Mucosa of descending colon (tissue), 3 donors: ENCODE measurements at regions not wholly inside any gene's neighbourhood (a gene's known extent, or its start where the extent isn't known, plus 50 kb on each side); places are given as distances from the start of the nearest gene placed in this dataset.

Experiments
- ATAC-seq: fragments of 200-7000 bp; cut with Tn5 transposase; one replicate; pipeline ENCODE4 v1.9.1; 2020; ENCODE audit warnings: mild to moderate bottlenecking, moderate library complexity
- DNase-seq, 3 donors: peaks; one replicate each; pipeline ENCODE4 v3.0.0-alpha.2; 2020
- H3K36me3 ChIP-seq: fragments of 200-600 bp; one replicate; pipeline ENCODE4 v1.8.0; 2021; ENCODE audit warnings: low read depth, mild to moderate bottlenecking
- H3K4me1 ChIP-seq: fragments of 200-600 bp; one replicate; pipeline ENCODE4 v1.8.0; 2021; ENCODE audit warnings: low read depth, mild to moderate bottlenecking
- H3K4me3 ChIP-seq: fragments of 200-600 bp; one replicate; pipeline ENCODE4 v1.8.0; 2021; ENCODE audit warnings: mild to moderate bottlenecking
- H3K9me3 ChIP-seq: fragments of 200-600 bp; one replicate; pipeline ENCODE4 v1.8.0; 2021; ENCODE audit warnings: mild to moderate bottlenecking
- intact Hi-C, 2 donors: fragments of 100-400 bp; cut with DNase I in 1 of 2; cut with micrococcal nuclease in 1 of 2; formaldehyde crosslinking; loops; one replicate each; pipeline versions ENCODE4 v1.11.0 to v1.11.1; 2022; cut with DNase I, micrococcal nuclease
- TF ChIP-seq, protein P1 (sequence below): fragments of 200-600 bp; IDR thresholded peaks from one replicate; pipeline ENCODE4 v1.8.0; 2022; ENCODE audit warnings: antibody characterized with exemption, mild to moderate bottlenecking
- donor health status: DM: no; HTN: no; CAD: no; lungs with moderate emphysema.
- donor health status: DM: no; HTN: no; CAD: no.
- donor health status: DM: no; HTN: yes; CAD: no.

DNA sequence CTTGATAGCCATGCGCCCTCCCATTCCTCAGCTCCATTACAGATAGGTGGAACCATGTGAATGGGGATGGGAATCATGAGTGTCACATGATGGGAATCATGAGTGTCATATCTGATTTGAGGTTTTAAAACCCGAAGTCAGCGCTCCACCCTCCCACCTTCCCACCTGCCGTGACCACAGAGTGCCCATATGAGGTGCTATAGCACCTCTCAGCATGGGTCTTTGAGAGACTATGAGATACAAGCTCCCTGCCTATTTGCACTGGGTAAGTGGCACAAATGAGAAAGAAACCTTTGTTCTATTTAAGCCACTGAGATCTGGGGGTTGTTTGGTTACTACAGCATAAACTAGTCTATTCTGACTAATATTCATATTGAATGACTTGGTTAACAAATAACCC is 78.5 kb upstream of the PTPRM start:
- Histone ChIP-seq H3K4me1 (no peaks in the 10 kb centered on the region), H3K36me3 (no peaks in the 10 kb centered on the region), H3K4me3 (no peak overlapping the region), H3K9me3 (no peaks in the 10 kb centered on the region)
- ATAC-seq: no peak
- intact Hi-C loops: no loop called here
- no peak for DNase-seq
- TF ChIP-seq, protein P1, sequence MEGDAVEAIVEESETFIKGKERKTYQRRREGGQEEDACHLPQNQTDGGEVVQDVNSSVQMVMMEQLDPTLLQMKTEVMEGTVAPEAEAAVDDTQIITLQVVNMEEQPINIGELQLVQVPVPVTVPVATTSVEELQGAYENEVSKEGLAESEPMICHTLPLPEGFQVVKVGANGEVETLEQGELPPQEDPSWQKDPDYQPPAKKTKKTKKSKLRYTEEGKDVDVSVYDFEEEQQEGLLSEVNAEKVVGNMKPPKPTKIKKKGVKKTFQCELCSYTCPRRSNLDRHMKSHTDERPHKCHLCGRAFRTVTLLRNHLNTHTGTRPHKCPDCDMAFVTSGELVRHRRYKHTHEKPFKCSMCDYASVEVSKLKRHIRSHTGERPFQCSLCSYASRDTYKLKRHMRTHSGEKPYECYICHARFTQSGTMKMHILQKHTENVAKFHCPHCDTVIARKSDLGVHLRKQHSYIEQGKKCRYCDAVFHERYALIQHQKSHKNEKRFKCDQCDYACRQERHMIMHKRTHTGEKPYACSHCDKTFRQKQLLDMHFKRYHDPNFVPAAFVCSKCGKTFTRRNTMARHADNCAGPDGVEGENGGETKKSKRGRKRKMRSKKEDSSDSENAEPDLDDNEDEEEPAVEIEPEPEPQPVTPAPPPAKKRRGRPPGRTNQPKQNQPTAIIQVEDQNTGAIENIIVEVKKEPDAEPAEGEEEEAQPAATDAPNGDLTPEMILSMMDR: no peak

DNA sequence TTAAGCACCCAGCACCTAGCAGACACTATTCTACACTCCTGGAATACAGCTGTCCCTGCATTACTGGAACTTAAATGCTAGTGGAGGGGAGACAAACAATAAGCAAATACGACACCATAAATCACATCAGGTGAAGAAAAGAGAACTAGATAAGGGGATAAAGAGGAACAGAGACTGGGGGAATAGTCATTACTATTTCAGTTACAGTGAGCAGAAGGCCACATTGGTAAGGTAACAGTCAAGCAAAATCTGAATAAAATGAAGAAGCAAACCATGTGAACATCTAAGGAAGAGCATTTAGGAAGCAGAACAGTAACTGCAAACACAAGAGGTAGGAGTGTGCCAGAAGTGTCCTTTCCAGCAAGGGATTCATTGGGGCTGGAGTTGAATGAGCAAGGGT is 77.0 kb upstream of the PTPRM start:
- DNase-seq: no peak
- Histone ChIP-seq H3K9me3 (no peaks in the 10 kb centered on the region), H3K4me3 (no peak overlapping the region), H3K4me1 (no peaks in the 10 kb centered on the region), H3K36me3 (no peaks in the 10 kb centered on the region)
- ATAC-seq: no peak
- intact Hi-C loops: no loop called here
- TF ChIP-seq, protein P1: no peak

DNA sequence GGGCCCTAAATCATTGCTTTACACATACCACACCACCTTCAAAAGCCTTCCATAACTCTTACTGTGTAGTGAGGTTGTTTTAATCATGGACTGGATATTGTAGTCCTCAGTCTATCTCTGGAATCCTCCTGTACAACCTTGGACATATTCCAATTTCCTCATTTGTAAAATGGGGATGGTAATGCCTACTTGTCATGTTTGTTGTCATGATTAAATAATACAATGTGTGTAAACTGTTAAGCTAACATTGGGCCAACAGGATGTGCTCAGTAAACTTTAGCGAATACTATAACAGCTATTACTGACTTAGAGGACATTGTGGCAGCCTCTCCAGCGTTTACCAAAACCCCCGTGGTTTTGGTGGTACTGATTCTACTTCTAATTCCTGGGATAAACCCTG is 74.7 kb upstream of the PTPRM start:
- no peaks in the 10 kb centered on the region for H3K9me3 ChIP-seq
- H3K4me1 ChIP-seq: no peaks in the 10 kb centered on the region
- TF ChIP-seq, protein P1: no peak
- no peak overlapping the region for H3K4me3 ChIP-seq
- intact Hi-C loops: no loop called here
- DNase-seq: no peak
- no peaks in the 10 kb centered on the region for H3K36me3 ChIP-seq
- ATAC-seq: no peak

DNA sequence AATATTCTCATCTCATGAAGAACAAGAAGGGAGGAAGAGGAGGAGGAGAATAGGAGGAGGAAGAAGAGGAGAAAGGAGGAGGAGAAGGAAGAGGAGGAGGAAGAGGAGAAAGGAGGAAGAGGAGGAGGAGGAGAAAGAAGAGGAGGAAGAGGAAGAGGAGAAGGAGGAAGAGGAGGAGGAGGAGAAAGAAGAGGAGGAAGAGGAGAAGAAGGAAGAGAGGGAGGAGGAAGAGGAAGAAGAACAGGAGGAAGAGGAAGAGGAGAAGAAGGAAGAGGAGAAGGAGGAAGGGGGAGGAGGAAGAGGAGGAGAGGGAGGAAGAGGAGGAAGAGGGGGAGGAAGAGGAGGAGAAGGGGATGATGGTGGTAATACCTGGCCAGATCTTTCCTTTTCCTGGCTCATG is 70.0 kb upstream of the PTPRM start:
- intact Hi-C loops: no loop called here
- TF ChIP-seq, protein P1: no peak
- H3K36me3 ChIP-seq: no peaks in the 10 kb centered on the region
- no peak for ATAC-seq
- no peaks in the 10 kb centered on the region for H3K9me3 ChIP-seq
- DNase-seq: no peak
- H3K4me1 ChIP-seq: no peaks in the 10 kb centered on the region
- no peak overlapping the region for H3K4me3 ChIP-seq

DNA sequence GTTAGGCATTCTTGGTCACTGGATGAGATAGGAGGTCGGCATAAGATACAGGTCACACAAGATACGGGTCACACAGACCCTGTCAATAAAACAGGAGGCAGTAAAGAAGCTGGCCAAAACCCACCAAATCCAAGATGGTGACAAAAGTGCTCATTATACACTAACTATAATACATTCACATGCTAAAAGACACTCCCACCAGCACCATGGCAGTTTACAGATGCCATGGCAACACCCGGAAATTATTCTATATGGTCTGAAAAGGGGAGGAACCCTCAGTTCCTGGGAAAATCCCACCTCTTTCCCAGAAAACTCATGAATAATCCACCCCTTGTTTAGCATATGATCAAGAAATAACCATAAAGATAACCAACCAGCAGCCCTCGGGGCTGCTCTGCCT is 56.0 kb upstream of the PTPRM start:
- TF ChIP-seq, protein P1: no peak
- Histone ChIP-seq H3K9me3 (no peaks in the 10 kb centered on the region), H3K36me3 (no peaks in the 10 kb centered on the region), H3K4me1 (no peaks in the 10 kb centered on the region), H3K4me3 (no peak overlapping the region)
- DNase-seq (no peak), ATAC-seq (no peak)
- intact Hi-C loops: no loop called here

DNA sequence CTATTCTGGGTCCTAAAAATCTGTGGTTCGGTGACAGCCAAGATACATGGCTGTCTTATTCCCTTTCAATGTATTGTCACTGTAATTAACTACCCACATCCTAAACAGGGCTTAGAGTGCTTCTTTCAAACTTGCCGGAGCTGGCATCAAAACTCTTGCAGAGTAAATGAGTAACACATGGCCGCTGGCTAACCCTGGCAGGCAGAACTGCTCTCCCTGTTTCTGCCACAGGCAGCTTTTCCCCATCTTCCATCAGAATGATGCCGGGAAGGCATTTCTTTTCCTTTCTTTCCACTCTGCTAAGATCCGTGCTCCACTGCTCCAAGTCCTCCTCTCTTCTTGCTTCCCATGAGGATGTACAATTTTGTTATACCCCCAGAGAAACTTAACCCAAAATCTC is 54.8 kb upstream of the PTPRM start:
- Histone ChIP-seq H3K9me3 (no peaks in the 10 kb centered on the region), H3K36me3 (no peaks in the 10 kb centered on the region), H3K4me1 (no peaks in the 10 kb centered on the region), H3K4me3 (no peak overlapping the region)
- TF ChIP-seq, protein P1: no peak
- intact Hi-C loops: no loop called here
- DNase-seq (no peak), ATAC-seq (no peak)
